GM12872 (cell line): ENCODE measurements at regions not wholly inside any gene's neighbourhood (a gene's known extent, or its start where the extent isn't known, plus 50 kb on each side); places are given as distances from the start of the nearest gene placed in this dataset.

Source experiments
- CTCF ChIP-seq: IDR thresholded peaks from 3 replicates; pipeline ENCODE4 v1.5.1; 2011; ENCODE audit warnings: low read depth, mild to moderate bottlenecking, low read length, moderate library complexity; ENCODE audit not compliant: insufficient read depth

GRCh38 chr3:55165278-55165677 lies 237.4 kb upstream of the LRTM1 start:
- no peak for TF ChIP-seq CTCF

- no peak for TF ChIP-seq CTCF
Observed at GRCh38 chr3:55164876-55165275, 237.0 kb upstream of the LRTM1 start.

- TF ChIP-seq CTCF: no peak
Observed at GRCh38 chr3:55164191-55164590, 236.3 kb upstream of the LRTM1 start.

GRCh38 chr3:55163421-55163820 lies 235.6 kb upstream of the LRTM1 start:
- TF ChIP-seq CTCF: no peak

GRCh38 chr3:55162031-55162795 lies 234.4 kb upstream of the LRTM1 start:
- no peak for TF ChIP-seq CTCF

- TF ChIP-seq CTCF: no peak
Observed at GRCh38 chr3:55161231-55161630, 233.4 kb upstream of the LRTM1 start.

- TF ChIP-seq CTCF: no peak
Observed at GRCh38 chr3:55160241-55160983, 232.6 kb upstream of the LRTM1 start.
